A549 (cell line): ENCODE measurements at regions not wholly inside any gene's neighbourhood (a gene's known extent, or its start where the extent isn't known, plus 50 kb on each side); places are given as distances from the start of the nearest gene placed in this dataset.

ENCODE experiments used
- ATAC-seq, 2 experiments: fragments of 200-7000 bp in 1 of 2; fragments of >200 bp in 1 of 2; cut with Nextera tagmentation in 1 of 2; cut with Tn5 transposase in 1 of 2; 3 replicates each; pipeline versions ENCODE4 v1.8.0 to v1.9.1; 2018 to 2020; ENCODE audit warnings: mild to moderate bottlenecking in 1 of 2, moderate library complexity in 1 of 2
- CTCF ChIA-PET: fragments of 300-600 bp; sonication (Branson Sonifier 250); formaldehyde crosslinking; extraction: SDS; loops from one replicate; lab custom pipeline; 2021; ENCODE audit warnings: antibody characterized with exemption, inconsistent platforms; lab: Yijun Ruan, JAX
- POLR2A ChIA-PET: fragments of 350-600 bp; formaldehyde crosslinking; extraction: SDS; loops from one replicate; lab custom pipeline; 2021; ENCODE audit warnings: antibody characterized with exemption, inconsistent platforms; lab: Yijun Ruan, JAX
- DNase-seq, 2 experiments: peaks; one replicate each; pipeline versions ENCODE4 v3.0.0 to v3.0.0-alpha.2; 2011 to 2016; ENCODE audit warnings: low read depth in 1 of 2, low spot score in 1 of 2
- FAIRE-seq: peaks from 2 replicates; lab custom pipeline; 2011; peaks lifted over from hg19 to GRCh38; lab: Jason Lieb, UNC
- H3K27ac ChIP-seq, 2 experiments: fragments of >200 bp; sonication (Bioruptor Twin); formaldehyde crosslinking; 3 replicates each; pipeline ENCODE4 v1.5.1; 2016 to 2017
- H3K4me1 ChIP-seq: fragments of >200 bp; sonication (Bioruptor Twin); formaldehyde crosslinking; 3 replicates; pipeline ENCODE4 v1.6.1; 2016
- H3K4me2 ChIP-seq: fragments of >200 bp; sonication (Bioruptor Twin); formaldehyde crosslinking; 3 replicates; pipeline ENCODE4 v1.6.1; 2016
- H3K4me3 ChIP-seq: fragments of >200 bp; sonication (Bioruptor Twin); formaldehyde crosslinking; 3 replicates; pipeline ENCODE4 v1.5.1; 2016
- H3K9me3 ChIP-seq: fragments of >200 bp; sonication (Bioruptor Twin); formaldehyde crosslinking; 3 replicates; pipeline ENCODE4 v1.6.1; 2016
- ATOH8 ChIP-seq: fragments of 250-450 bp; sonication (Bioruptor Pico); IDR thresholded peaks from 2 replicates; pipeline ENCODE4 v1.5.0; 2020; ENCODE audit warnings: low read depth, mild to moderate bottlenecking, moderate library complexity
- BHLHE40 ChIP-seq: IDR thresholded peaks from 2 replicates; pipeline ENCODE4 v1.6.1; 2012; ENCODE audit warnings: low read depth, low read length, inconsistent platforms
- CEBPB ChIP-seq, 2 experiments: fragments of >200 bp in 1 of 2; sonication (Bioruptor Twin) in 1 of 2; formaldehyde crosslinking in 1 of 2; IDR thresholded peaks; 2 replicates each; pipeline ENCODE4 v1.6.1; 2012 to 2016
- CTCF ChIP-seq: fragments of >200 bp; sonication (Bioruptor Twin); formaldehyde crosslinking; IDR thresholded peaks from 3 replicates; pipeline ENCODE4 v1.5.1; 2016
- ELK1 ChIP-seq: fragments of 150-350 bp; IDR thresholded peaks from 2 replicates; pipeline ENCODE4 v1.6.1; 2014; ENCODE audit warnings: low read depth, mild to moderate bottlenecking, low read length
- EP300 ChIP-seq, 2 experiments: fragments of >200 bp; sonication (Bioruptor Twin); formaldehyde crosslinking; IDR thresholded peaks; 2 replicates in 1 of 2; 3 replicates in 1 of 2; pipeline ENCODE4 v1.6.1; 2016 to 2017
- FOXS1 ChIP-seq: fragments of 250-450 bp; sonication (Bioruptor Pico); IDR thresholded peaks from 2 replicates; pipeline ENCODE4 v1.5.0; 2020; ENCODE audit warnings: mild to moderate bottlenecking, moderate library complexity
- GATA3 ChIP-seq: IDR thresholded peaks from 2 replicates; pipeline ENCODE4 v1.6.1; 2012; ENCODE audit warnings: borderline replicate concordance
- HES2 ChIP-seq: fragments of >200 bp; sonication (Bioruptor Twin); formaldehyde crosslinking; IDR thresholded peaks from 2 replicates; pipeline ENCODE4 v1.6.1; 2016
- HOXA7 ChIP-seq: fragments of 250-450 bp; sonication (Bioruptor Pico); IDR thresholded peaks from 2 replicates; pipeline ENCODE4 v1.5.0; 2020; ENCODE audit warnings: mild to moderate bottlenecking, moderate library complexity
- HOXB13 ChIP-seq: fragments of 250-450 bp; sonication (Bioruptor Pico); IDR thresholded peaks from 2 replicates; pipeline ENCODE4 v1.5.0; 2020; ENCODE audit warnings: low read depth, mild to moderate bottlenecking, moderate library complexity
- KDM5A ChIP-seq: fragments of 200-600 bp; sonication (generic); IDR thresholded peaks from 2 replicates; pipeline ENCODE4 v1.6.1; 2016; ENCODE audit warnings: antibody characterized with exemption, mild to moderate bottlenecking
- REST ChIP-seq: fragments of 200-600 bp; sonication (generic); IDR thresholded peaks from 2 replicates; pipeline ENCODE4 v1.6.1; 2016; ENCODE audit warnings: antibody characterized with exemption, mild to moderate bottlenecking, moderate library complexity
- SMC3 ChIP-seq: fragments of >200 bp; sonication (Bioruptor Twin); formaldehyde crosslinking; IDR thresholded peaks from 3 replicates; pipeline ENCODE4 v1.6.1; 2018; ENCODE audit warnings: inconsistent platforms
- USF2 ChIP-seq: fragments of 450-650 bp; IDR thresholded peaks from 2 replicates; pipeline ENCODE4 v1.6.1; 2014; ENCODE audit warnings: antibody characterized with exemption
- ZC3H11A ChIP-seq: fragments of 450-650 bp; IDR thresholded peaks from 2 replicates; pipeline ENCODE4 v1.6.1; 2014; ENCODE audit warnings: antibody characterized with exemption, mild to moderate bottlenecking
- ZFP36 ChIP-seq: fragments of 450-650 bp; IDR thresholded peaks from 2 replicates; pipeline ENCODE4 v1.6.1; 2014; ENCODE audit warnings: borderline replicate concordance; ENCODE audit not compliant: partially characterized antibody
- ZSCAN20 ChIP-seq: fragments of 250-450 bp; sonication (Bioruptor Pico); IDR thresholded peaks from 2 replicates; pipeline ENCODE4 v1.8.0; 2022; ENCODE audit warnings: mild to moderate bottlenecking, moderate library complexity
- WGBS: methylation state at CpG from one replicate; pipeline ENCODE4 v1.1.6; 2017; ENCODE audit errors: missing lambda C conversion rate; 5-methylcytosine and 5-hydroxymethylcytosine counted together

- no peaks in the 10 kb centered on the region for H3K4me1 ChIP-seq
- ChIA-PET POLR2A (no interaction called here), CTCF (no interaction called here)
- H3K9me3 ChIP-seq = no peaks in the 10 kb centered on the region
- H3K4me3 ChIP-seq = no peak overlapping the region
- ATAC-seq (no peak), FAIRE-seq (no peak), DNase-seq (no peak)
- H3K4me2 ChIP-seq = no peak overlapping the region
- TF ChIP-seq BHLHE40 (no peak), CTCF (no peak), ZFP36 (no peak), HOXA7 (CRISPR knock-in tag) (no peak), SMC3 (no peak)
- 10% methylated on average over 1 of the region's 1 CpG for WGBS
- H3K27ac ChIP-seq = no peak overlapping the region
Observed at GRCh38 chr1:105591681-105592080, 1464.8 kb upstream of the PRMT6 start.

- H3K9me3 ChIP-seq = no peaks in the 10 kb centered on the region
- no peaks in the 10 kb centered on the region for H3K4me1 ChIP-seq
- ChIA-PET POLR2A (no interaction called here), CTCF (no interaction called here)
- no peak overlapping the region for H3K27ac ChIP-seq
- DNase-seq (peak in 1 of 2 experiments; percentile 0), ATAC-seq (no peak), FAIRE-seq (no peak)
- H3K4me3 ChIP-seq = no peak overlapping the region
- no peak overlapping the region for H3K4me2 ChIP-seq
- WGBS = 2% methylated on average over 2 of the region's 2 CpGs
- no peak for TF ChIP-seq EP300 (IDR thresholded peaks at IDR 0.05)
- no peak for TF ChIP-seq GATA3
- TF ChIP-seq CEBPB (IDR thresholded peaks at IDR 0.05) = no peak
- TF ChIP-seq HOXB13 (CRISPR knock-in tag) = no peak
- TF ChIP-seq ZSCAN20 (CRISPR knock-in tag) = no peak
- TF ChIP-seq ZC3H11A = no peak
- no peak for TF ChIP-seq USF2
- TF ChIP-seq HES2 = no peak
- no peak for TF ChIP-seq ELK1
- no peak for TF ChIP-seq ATOH8 (CRISPR knock-in tag)
- no peak for TF ChIP-seq REST
- TF ChIP-seq FOXS1 (CRISPR knock-in tag) = no peak
- TF ChIP-seq KDM5A = no peak
Observed at GRCh38 chr1:105608713-105609112, 1447.8 kb upstream of the PRMT6 start.
